ENCODE measurements at regions not wholly inside any gene's neighbourhood (a gene's known extent, or its start where the extent isn't known, plus 50 kb on each side); places are given as distances from the start of the nearest gene placed in this dataset.

- Histone ChIP-seq H3K9me3 (no peaks in the 10 kb centered on the region), H3K4me3 (no peak overlapping the region), H3K27me3 (ENCODE audit: low read depth) (no peaks in the 10 kb centered on the region), H3K4me1 (no peaks in the 10 kb centered on the region), H3K36me3 (replicated peaks) (no peaks in the 10 kb centered on the region)
- no peak for DNase-seq (ENCODE audit: low spot score in 2 of 2)
- in situ Hi-C loops (cut with MboI; ENCODE audit: low sequenced_read_pairs) = no loop called here
Observed at GRCh38 chr11:43545610-43546009, 134.9 kb upstream of the HSD17B12 start.

DNA sequence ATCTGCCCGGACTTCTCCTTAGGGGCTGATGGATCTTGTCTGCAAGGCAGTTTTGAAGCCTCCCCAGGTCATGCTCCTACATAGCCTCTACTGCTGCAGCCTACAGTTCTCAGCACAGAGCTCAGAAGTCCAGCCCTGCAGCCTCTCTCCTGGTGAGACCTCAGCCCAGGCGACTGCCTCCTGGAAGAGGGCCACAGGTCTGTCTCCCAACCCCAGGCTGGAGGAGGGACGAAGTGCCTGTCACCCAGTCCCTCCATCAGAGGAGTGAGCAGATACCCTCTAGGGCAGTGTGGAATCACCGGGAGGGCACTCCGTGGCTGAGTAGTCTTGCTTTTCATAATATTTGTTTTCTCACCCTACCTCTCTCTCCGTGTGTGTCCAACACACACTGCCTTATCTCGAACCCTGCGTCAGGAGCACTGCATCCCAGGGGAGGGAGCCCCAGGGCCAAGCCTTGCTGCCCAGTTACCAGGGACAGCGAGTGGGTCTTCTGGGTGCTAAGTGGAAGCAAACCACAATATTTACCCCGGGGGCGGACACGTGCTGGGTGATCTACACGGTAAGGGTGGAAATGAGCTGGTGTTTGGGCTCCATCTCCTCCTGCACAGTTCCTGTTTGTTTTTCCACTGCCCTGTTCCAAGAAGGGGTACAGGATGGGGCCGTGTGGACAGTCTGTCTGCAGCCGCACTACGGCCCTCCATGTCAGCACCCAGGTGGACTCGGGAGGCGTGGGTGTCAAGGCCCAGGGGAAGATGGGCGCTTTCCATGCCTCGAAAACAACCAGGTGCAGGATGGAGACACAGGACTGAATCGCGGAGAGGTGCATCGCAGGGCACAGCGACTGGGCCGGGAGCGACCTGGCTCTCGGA lies 133.7 kb upstream of the HSD17B12 start:
- Histone ChIP-seq H3K4me3 (no peak overlapping the region), H3K9me3 (no peaks in the 10 kb centered on the region), H3K27me3 (ENCODE audit: low read depth) (peaks cover 2% of the 10 kb centered on the region; the same call in 1 of the 2 replicates), H3K36me3 (replicated peaks) (no peaks in the 10 kb centered on the region), H3K4me1 (no peaks in the 10 kb centered on the region)
- in situ Hi-C loops (cut with MboI; ENCODE audit: low sequenced_read_pairs) = no loop called here
- DNase-seq (ENCODE audit: low spot score in 2 of 2) = no peak

GRCh38 chr11:43547430-43547831 lies 133.1 kb upstream of the HSD17B12 start:
- Histone ChIP-seq H3K9me3 (no peaks in the 10 kb centered on the region), H3K27me3 (ENCODE audit: low read depth) (peaks cover 3% of the 10 kb centered on the region; the same call in 1 of the 2 replicates), H3K4me1 (no peaks in the 10 kb centered on the region), H3K36me3 (replicated peaks) (no peaks in the 10 kb centered on the region), H3K4me3 (no peak overlapping the region)
- no peak for DNase-seq (ENCODE audit: low spot score in 2 of 2)
- in situ Hi-C loops (cut with MboI; ENCODE audit: low sequenced_read_pairs) = no loop called here

- Histone ChIP-seq H3K9me3 (no peaks in the 10 kb centered on the region), H3K36me3 (replicated peaks) (no peaks in the 10 kb centered on the region), H3K4me3 (no peak overlapping the region), H3K4me1 (no peaks in the 10 kb centered on the region), H3K27me3 (ENCODE audit: low read depth) (peaks cover 5% of the 10 kb centered on the region; the same call in 1 of the 2 replicates)
- DNase-seq (ENCODE audit: low spot score in 2 of 2) = no peak
- in situ Hi-C loops (cut with MboI; ENCODE audit: low sequenced_read_pairs) = no loop called here
Observed at GRCh38 chr11:43547889-43548381, 132.6 kb upstream of the HSD17B12 start.

- Histone ChIP-seq H3K36me3 (replicated peaks) (no peaks in the 10 kb centered on the region), H3K9me3 (no peaks in the 10 kb centered on the region), H3K4me3 (no peak overlapping the region), H3K27me3 (ENCODE audit: low read depth) (peaks cover 11% of the 10 kb centered on the region), H3K4me1 (no peaks in the 10 kb centered on the region)
- no peak for DNase-seq (ENCODE audit: low spot score in 2 of 2)
- in situ Hi-C loops (cut with MboI; ENCODE audit: low sequenced_read_pairs) = no loop called here
Observed at GRCh38 chr11:43548916-43549315, 131.6 kb upstream of the HSD17B12 start.

DNA sequence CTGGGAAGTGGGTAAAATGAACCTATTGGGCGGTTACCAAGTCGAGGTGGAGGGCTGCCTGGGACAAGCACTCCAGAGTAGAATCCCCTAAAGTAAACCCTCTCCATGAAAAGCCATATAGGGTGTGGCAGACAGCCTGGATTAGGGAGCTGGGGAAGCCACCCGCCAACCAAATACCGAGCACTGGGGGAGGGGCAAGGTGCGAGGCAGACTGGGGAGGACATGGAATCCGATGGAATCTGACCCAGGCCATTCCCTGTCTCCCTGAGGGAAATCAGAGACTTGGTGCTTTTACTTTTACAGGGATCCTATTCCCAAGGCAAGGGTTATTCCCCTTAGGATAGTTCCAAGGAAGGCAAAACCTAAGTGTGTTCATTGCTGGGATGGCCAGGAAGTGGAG lies 130.9 kb upstream of the HSD17B12 start:
- Histone ChIP-seq H3K4me1 (no peaks in the 10 kb centered on the region), H3K4me3 (no peak overlapping the region), H3K36me3 (replicated peaks) (no peaks in the 10 kb centered on the region), H3K9me3 (no peaks in the 10 kb centered on the region), H3K27me3 (ENCODE audit: low read depth) (peaks cover 18% of the 10 kb centered on the region)
- in situ Hi-C loops (cut with MboI; ENCODE audit: low sequenced_read_pairs) = no loop called here
- DNase-seq (ENCODE audit: low spot score in 2 of 2) = no peak

DNA sequence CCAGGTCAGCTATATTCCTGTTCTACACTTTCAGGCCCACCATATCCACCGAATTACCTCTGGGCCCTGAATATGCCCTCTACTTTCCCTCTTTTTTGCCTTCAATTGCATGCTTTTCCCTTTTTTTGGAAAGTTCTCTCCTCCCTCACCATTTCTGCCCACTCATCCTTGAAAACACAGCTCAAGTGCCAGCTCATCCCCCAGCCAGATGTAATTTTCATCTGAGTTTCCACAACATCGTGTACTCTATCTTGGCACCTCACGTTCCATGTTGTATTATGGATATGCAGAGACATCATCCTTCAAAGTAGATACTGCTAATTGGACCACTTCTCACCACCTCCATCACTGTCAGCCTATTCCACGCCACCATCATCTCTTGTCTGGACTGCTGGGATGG lies 129.8 kb upstream of the HSD17B12 start:
- Histone ChIP-seq H3K4me3 (no peak overlapping the region), H3K27me3 (ENCODE audit: low read depth) (peaks cover 29% of the 10 kb centered on the region), H3K9me3 (no peaks in the 10 kb centered on the region), H3K36me3 (replicated peaks) (no peaks in the 10 kb centered on the region), H3K4me1 (no peaks in the 10 kb centered on the region)
- DNase-seq (ENCODE audit: low spot score in 2 of 2) = no peak
- in situ Hi-C loops (cut with MboI; ENCODE audit: low sequenced_read_pairs) = no loop called here

- Histone ChIP-seq H3K27me3 (ENCODE audit: low read depth) (peaks cover 55% of the 10 kb centered on the region), H3K36me3 (replicated peaks) (no peaks in the 10 kb centered on the region), H3K4me1 (no peaks in the 10 kb centered on the region), H3K9me3 (no peaks in the 10 kb centered on the region), H3K4me3 (no peak overlapping the region)
- no peak for DNase-seq (ENCODE audit: low spot score in 2 of 2)
- in situ Hi-C loops (cut with MboI; ENCODE audit: low sequenced_read_pairs) = no loop called here
Observed at GRCh38 chr11:43554148-43554473, 126.4 kb upstream of the HSD17B12 start.

DNA sequence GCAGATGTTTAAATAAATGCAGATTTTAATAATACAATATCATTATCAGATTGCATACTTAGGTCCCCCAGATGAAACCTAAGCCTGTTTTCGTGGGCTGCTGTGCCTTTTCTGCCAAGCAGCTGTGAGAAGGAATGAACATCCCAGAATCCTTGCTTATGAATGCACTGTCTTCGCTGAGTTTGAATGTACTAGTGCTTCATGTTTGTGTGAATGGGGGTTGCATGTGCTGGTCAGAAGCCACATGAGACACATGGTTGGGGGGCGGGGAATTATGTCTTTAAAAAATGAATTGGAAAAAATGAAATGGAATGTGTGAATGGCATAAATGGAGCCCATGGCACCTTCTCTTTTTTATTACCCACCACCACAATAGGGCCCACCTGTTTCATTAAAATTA lies 125.4 kb upstream of the HSD17B12 start:
- H3K4me1 ChIP-seq = no peaks in the 10 kb centered on the region
- no peak overlapping the region for H3K4me3 ChIP-seq

DNA sequence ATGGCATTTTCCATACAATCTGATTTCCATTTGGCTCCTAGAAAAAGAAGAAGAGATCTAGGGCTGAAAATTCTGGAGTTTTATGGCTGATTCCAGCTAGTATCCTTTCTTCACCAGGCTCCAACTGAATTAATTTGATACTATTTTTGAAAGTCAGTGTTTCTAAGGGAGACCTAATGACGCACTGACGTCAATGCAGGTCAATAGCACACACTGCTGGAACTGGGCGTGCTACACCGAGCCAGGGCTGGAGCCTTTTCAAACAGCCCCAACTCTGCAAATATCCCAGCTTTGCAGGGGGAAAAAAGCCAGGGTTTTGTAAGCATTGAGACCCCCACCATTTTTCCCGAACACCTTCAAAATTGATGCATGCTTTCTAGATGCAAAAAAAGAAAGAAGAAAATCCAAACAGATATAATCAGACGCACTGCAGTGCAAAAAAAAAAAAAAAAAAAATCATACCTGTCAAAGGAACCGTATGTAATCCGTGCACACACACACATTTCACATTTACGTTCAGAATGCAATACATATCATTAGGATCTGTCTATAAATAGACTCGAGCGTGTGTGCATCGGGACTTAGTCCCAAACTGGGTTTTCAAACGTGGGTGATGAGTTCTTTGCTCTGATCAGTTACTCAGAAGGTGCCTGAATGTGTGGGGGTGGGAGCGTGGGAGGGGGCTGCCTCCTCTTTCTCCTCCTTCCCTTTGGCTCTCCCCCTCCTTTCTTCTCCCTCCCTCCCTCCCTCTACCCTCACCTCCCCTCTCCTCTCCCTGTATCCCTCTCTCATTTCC lies 124.5 kb upstream of the HSD17B12 start:
- in situ Hi-C loops (cut with MboI; ENCODE audit: low sequenced_read_pairs) = no loop called here
- no peak for DNase-seq (ENCODE audit: low spot score in 2 of 2)
- no peaks in the 10 kb centered on the region for H3K4me1 ChIP-seq
- H3K27me3 ChIP-seq (ENCODE audit: low read depth) = peaks cover 69% of the 10 kb centered on the region
- no peaks in the 10 kb centered on the region for H3K36me3 ChIP-seq (replicated peaks)
- H3K4me3 ChIP-seq = no peak overlapping the region
- H3K9me3 ChIP-seq = no peaks in the 10 kb centered on the region

More for the DNA sequence above, 125.4 kb upstream of the HSD17B12 start:
- Histone ChIP-seq H3K9me3 (no peaks in the 10 kb centered on the region), H3K27me3 (ENCODE audit: low read depth) (peaks cover 66% of the 10 kb centered on the region), H3K36me3 (replicated peaks) (no peaks in the 10 kb centered on the region)
- in situ Hi-C loops (cut with MboI; ENCODE audit: low sequenced_read_pairs) = no loop called here
- DNase-seq (ENCODE audit: low spot score in 2 of 2) = no peak

- H3K4me3 ChIP-seq = no peak overlapping the region
- no peaks in the 10 kb centered on the region for H3K9me3 ChIP-seq
- peaks cover 75% of the 10 kb centered on the region for H3K27me3 ChIP-seq (ENCODE audit: low read depth)
- H3K36me3 ChIP-seq (replicated peaks) = no peaks in the 10 kb centered on the region
- in situ Hi-C loops (cut with MboI; ENCODE audit: low sequenced_read_pairs) = no loop called here
- no peaks in the 10 kb centered on the region for H3K4me1 ChIP-seq
- no peak for DNase-seq (ENCODE audit: low spot score in 2 of 2)
Observed at GRCh38 chr11:43556612-43557375, 123.7 kb upstream of the HSD17B12 start.

DNA sequence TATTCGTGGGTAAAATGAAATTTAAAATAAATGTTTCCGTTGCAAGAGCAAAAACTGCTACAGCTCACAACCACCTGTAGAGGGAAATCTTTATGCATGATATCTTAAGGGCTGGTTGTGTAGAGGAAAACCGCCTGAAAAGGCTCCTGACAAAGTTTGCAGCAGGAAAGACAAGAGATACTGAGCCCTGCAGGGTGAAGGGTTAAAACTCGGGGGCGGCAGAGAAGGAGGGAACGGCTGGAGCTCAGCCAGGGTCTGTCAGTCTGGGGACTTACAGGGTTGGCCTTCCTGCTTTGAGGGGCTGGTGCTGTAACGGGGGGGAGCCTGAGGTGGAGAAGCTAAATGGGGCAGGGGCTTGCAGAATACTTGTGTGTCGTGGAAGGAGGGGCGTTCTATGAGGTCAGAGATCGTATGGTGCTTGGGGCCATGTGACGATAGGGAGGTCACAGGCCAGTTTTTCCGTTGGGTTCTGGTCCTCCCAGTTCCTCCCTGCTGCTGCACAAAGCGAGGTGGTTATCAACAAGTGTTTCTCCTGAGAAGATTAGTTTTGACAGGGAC lies 122.9 kb upstream of the HSD17B12 start:
- DNase-seq (ENCODE audit: low spot score in 2 of 2) = no peak
- H3K4me3 ChIP-seq = no peak overlapping the region
- in situ Hi-C loops (cut with MboI; ENCODE audit: low sequenced_read_pairs) = no loop called here

GRCh38 chr11:43558146-43558545 lies 122.4 kb upstream of the HSD17B12 start:
- in situ Hi-C loops (cut with MboI; ENCODE audit: low sequenced_read_pairs) = no loop called here
- H3K4me1 ChIP-seq = no peaks in the 10 kb centered on the region
- no peak for DNase-seq (ENCODE audit: low spot score in 2 of 2)
- no peaks in the 10 kb centered on the region for H3K9me3 ChIP-seq
- peaks cover 72% of the 10 kb centered on the region for H3K27me3 ChIP-seq (ENCODE audit: low read depth)
- no peak overlapping the region for H3K4me3 ChIP-seq
- no peaks in the 10 kb centered on the region for H3K36me3 ChIP-seq (replicated peaks)

More for the DNA sequence above, 122.9 kb upstream of the HSD17B12 start:
- no peaks in the 10 kb centered on the region for H3K36me3 ChIP-seq (replicated peaks)
- H3K4me1 ChIP-seq = no peaks in the 10 kb centered on the region
- H3K9me3 ChIP-seq = no peaks in the 10 kb centered on the region
- peaks cover 73% of the 10 kb centered on the region for H3K27me3 ChIP-seq (ENCODE audit: low read depth)

Measured in HAP-1 (cell line).